ENCODE measurements at regions not wholly inside any gene's neighbourhood (a gene's known extent, or its start where the extent isn't known, plus 50 kb on each side); places are given as distances from the start of the nearest gene placed in this dataset.
A peak's percentile ranks its signal among the peaks of the same experiment; 100 is the strongest.
"Not testable (repeated sequence)": the region's sequence is repeated elsewhere in the genome, so short reads cannot be mapped to it uniquely, and the experiment has no call there.

DNA sequence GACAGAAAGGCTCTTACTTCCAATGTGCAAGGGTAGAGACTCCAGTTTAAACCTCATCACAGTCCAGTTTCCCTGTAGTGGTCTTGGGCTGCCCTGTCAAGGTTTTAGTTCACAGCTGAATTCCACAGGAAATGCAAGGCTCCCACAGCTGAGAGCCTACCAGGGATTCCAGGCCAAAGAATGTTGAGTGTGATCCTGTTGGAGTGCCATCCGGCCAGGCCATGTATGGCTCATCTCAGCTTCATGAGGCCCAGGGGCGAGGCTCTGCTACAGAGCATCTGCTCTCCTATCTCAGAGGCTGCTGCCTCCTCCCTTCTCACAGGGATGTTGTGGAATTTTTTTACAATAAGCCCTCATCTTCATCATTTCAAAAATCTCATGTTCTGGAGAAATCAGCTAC, 239.8 kb upstream of the CCL2 start:
- no peak for DNase-seq (ENCODE audit: low read depth)

DNA sequence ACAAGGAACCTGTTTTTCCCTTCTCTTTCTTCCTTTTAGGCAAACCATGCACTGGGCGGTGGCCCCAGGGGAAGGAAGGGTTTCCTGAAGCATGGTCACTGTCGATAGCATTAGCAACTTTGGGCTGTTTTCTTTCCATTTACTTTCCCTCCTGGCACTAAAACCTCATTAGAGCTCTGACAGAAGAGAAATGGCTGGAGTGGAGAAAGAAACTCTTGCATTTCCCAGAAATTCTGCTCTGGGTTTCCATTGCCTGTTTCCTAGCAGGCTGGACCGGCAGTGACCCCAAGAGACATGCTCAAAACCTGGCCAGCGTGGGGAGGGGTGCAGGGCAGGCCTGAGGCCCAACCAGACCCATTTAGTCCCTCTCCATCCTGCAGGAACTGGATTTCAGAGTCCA, 230.7 kb upstream of the CCL2 start:
- no peak for DNase-seq (ENCODE audit: low read depth)

DNA sequence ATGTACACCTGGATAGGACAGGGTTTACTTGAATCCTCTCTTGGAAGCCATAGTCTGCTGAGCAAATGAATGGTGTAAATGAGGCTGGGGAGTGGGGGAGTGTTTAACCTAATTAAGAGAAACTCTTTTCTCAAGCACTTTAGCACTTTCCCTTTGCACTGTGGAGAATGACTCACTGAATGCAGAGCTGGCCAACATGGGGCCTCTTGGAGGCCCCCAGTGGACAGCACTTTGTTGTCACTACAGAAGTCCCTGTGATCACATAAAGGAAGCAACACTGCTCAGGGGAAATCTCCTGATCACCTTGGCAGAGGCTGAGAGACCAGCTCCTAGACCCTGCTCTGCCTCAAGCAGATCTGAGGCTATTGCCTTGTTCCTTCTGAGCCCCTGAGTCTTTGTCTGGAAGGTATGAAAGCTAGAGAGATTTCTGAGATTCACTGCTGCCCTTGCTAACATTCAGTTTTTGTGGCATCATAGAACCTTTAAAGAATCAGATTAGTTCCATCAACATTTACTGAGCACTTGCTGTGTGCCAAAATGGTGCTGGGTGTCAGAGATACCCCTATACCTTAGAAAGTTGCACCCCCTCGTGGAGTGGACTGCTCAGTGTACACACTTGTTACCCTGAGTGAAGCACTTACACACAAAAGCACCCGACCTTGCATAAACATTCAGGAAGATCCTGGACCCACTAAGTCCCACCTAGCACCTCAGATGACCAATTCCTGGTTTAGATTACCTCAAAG, 230.1 kb upstream of the CCL2 start:
- DNase-seq (ENCODE audit: low read depth) = no peak

DNA sequence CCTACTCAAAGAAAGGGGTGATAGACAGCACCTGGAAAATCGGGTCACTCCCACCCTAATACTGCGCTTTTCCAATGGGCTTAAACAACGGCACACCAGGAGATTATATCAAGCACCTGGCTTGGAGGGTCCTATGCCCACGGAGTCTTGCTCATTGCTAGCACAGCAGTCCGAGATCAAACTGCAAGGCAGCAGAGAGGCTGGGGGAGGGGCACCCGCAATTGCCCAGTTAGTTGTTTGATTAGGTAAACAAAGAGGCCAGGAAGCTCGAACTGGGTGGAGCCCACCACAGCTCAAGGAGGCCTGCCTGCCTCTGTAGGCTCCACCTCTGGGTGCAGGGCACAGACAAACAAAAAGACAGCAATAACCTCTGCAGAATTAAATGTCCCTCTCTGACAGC, 224.5 kb upstream of the CCL2 start:
- DNase-seq (ENCODE audit: low read depth) = not testable (repeated sequence)

DNA sequence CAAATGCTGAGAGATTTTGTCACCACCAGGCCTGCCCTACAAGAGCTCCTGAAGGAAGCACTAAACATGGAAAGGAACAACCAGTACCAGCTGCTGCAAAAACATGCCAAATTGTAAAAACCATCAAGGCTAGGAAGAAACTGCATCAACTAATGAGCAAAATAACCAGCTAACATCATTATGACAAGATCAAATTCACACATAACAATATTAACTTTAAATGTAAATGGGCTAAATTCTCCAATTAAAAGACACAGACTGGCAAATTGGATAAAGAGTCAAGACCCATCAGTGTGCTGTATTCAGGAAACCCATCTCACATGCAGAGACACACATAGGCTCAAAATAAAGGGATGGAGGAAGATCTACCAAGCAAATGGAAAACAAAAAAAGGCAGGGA, 222.8 kb upstream of the CCL2 start:
- not testable (repeated sequence) for DNase-seq (ENCODE audit: low read depth)

DNA sequence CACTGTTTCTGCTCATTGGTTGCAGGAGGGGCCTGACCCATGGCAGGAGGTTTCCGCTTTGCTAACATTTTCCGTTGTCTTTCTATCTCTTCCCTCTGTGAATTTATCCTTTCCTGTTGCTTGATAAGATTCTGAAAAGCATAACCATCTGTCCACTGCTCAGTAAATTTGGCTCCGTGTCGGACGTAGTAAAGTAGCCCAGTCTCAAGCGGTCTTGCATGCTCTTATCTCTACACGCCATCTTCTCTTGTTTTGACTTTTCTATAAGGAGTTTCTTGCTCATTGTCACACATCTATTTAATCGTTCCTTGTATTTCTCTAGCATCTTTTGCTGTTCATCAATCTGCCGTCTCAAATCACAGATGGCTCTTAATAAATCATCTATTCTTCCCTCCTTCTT, 216.3 kb upstream of the CCL2 start:
- DNase-seq (ENCODE audit: low read depth) = not testable (repeated sequence)

DNA sequence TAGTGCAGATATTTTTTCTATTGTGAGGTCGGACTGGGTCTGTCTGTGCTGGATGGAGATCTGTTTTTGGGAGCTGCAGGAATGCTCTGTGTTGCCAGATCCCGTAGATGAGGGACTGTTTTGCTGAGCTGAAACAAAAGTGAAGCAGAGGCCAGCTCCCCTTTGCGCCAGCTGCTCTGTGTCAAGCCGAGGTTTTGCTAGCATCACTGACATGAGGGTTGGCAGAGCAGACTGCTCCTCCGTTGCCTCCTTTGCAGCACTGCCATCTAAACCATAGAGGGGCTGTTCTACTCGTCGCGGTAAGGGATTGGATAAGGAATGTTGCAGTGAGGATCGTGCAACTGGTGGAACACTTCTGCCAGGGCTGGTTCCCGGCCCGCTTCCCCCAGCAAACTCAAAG, 215.9 kb upstream of the CCL2 start:
- not testable (repeated sequence) for DNase-seq (ENCODE audit: low read depth)

DNA sequence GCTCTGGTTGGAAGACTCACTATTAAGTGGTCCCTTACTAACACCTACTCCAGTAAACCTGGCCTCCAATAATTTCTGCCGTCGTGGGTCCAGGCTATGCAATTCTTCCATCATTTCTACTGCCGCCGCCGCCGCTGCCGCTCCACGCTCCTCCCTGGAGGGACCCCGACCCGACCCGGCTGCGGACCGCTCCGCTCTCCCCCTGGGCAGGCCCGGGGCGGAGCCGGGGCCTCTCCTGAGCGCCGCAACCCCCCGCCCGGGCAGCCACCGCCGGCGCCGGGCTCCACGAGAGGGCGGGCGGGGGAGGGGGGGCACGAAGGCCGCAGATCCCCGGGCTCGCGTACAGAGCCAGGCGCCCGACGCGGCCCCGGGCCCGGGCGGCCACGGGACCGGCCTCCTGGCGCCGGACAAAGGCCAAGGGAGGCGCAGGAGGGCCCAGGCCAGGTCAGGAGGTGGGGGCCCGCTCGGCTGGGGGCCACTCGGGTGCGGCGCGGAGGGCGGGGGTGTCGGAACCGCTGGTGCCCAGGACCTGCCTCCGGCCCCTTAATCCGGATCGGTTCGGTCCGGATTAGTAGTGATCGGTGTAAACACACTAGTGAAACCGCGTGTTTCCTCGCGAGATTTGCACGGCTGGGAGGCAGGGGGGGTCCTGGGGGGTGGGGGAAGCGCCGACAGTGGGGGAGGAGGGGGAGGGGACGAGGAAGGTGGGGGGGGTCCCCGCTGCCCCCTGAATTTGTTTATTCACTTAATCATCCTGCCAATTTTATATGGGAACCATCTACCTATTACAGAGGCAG, 215.1 kb upstream of the CCL2 start:
- DNase-seq (ENCODE audit: low read depth) = peak; percentile 4

DNA sequence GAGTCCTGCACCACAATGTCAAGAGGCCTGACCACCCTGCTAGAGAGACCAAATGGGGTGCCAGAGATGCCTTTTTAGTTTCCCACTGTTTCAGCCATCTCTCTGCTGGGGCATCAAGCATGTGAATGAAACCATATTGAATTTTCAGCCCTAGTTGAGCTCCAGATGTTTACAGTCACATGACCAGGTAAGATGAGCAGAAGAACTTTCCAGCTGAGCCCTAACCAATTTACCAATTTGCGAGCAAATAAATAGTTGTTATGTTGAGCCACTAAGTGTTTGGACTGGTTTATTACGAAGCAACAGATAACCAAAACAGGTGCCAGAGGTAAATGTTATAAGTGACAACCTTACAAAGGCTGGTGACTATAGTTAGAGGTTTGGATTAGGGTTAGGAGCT, 209.1 kb upstream of the CCL2 start:
- no peak for DNase-seq (ENCODE audit: low read depth)

DNA sequence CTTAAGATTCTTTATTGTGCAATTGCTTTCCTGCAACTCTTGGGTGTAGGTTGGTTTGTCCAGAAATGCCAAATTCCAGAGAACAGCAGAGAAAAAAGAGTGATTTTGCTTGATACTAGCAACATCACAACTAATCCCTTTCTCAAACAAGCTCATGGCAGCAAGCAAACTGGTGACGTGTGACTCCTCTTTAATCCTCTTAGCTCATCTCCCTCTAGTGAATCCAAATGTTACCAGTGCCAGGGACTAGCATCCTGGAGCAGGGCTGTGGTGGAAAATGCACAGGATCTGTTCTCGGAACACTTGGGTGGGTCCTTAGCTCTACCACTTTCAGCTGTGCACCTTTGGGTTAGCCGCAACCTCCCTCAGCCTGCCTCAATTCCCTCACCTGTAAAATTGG, 204.0 kb upstream of the CCL2 start:
- no peak for DNase-seq (ENCODE audit: low read depth)

DNA sequence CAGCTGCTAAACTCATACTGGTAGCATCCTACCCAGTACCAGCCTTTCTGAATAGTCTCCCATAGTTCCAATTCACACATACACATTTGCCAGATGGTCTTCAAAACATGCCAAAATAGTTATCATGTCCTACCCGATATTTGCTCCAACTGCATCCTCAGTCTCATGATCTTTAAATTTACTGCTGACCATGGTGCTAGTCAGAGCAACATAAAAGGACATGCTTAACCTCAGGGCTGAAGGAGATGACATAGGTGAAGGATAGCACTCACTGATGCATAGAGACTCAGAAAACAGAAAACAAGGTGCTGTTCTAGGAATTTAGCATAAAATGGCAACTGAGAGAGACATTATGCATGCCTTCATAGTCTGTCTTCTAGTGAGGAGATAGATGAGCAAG, 200.6 kb upstream of the CCL2 start:
- DNase-seq (ENCODE audit: low read depth) = no peak

DNA sequence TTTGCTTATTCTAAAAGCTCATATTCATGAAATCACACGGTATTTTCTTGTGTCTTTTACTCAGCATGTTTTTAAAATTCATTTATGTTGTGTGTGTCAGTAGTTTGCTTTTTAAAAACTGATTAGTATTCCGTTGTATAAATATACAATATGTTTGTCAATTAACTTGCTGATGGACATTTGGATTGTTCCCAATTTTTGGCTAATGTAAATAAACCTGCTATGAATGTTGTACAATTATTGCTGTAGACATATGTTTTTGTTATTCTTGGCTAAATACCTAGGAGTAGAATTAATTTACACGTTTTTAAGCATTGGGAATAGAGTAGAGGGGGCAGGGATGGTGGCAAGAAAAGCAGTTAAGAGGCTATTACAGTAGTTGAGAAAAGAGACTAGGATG, 199.5 kb upstream of the CCL2 start:
- DNase-seq (ENCODE audit: low read depth) = no peak

DNA sequence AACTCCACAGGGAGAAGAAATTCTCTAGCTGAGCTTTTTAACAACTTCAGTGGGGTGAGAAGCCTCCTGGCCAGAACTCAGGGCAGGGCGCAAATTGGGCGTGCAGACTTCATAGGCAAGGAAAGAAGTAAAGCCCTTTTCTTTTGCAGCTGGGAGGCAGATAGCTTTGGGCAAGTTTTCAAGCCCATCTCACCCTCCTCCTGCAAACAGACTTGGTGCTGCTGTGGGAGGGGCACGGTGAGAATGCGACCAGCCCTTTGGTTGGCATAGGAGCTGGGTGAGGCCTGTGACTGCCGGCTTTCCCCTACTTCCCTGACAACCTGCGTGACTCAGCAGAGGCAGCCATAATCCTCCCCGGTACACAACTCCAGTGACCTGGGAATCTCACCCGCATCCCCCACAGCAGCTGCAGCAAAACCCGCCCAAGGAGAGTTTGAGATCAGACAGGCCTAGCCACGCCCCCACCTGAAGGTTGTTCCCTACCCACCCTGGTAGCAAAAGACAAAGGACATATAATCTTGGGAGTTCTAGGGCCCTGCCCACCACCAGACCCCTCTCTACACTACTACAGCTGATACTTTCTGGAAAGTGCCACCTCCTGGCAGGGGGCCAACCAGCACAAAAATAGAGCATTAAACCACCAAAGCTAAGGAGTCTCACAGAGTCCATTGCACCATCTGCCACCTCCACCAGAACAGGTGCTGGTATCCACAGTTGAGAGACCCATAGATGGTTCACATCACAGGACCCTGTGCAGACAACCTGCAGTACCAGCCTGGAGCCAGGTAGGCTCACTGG, 195.5 kb upstream of the CCL2 start:
- no peak for DNase-seq (ENCODE audit: low read depth)

DNA sequence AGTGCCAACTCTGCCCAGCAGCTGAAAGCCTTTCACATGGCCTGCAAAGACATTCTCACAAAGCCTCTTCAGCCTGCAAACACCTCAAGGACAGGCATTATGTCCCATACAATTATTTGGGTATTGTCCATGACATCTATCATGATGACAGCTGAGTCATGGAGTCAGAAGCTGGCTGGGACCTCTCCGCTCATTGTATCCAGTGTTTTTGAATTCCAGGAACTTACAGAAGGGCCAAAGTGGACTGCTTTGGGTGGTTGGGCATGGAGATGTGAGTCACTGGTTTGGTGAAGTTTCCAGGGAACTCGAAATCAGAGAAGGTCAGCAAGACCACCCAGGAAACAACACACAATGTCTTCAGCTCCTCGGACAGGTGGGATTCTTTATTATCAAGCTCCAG, 188.6 kb upstream of the CCL2 start:
- no peak for DNase-seq (ENCODE audit: low read depth)

DNA sequence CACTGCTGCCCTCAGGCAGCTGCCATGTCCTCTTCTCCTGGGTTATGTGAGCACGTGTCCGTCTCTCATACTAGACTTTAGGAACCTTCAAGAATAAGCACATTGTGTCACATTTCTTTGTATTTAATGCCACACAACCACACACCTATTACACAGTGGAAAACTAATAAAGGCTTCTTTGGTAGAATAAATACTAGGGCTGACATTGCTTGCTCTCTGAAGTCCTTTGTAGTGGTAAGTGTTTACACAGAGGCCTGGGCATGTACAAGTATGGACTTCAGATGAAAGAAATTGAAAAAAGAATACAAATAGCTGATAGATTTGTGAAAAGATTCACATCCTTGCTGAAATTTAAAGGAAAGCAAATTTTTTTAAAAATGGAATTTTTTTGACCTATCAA, 188.1 kb upstream of the CCL2 start:
- no peak for DNase-seq (ENCODE audit: low read depth)

DNA sequence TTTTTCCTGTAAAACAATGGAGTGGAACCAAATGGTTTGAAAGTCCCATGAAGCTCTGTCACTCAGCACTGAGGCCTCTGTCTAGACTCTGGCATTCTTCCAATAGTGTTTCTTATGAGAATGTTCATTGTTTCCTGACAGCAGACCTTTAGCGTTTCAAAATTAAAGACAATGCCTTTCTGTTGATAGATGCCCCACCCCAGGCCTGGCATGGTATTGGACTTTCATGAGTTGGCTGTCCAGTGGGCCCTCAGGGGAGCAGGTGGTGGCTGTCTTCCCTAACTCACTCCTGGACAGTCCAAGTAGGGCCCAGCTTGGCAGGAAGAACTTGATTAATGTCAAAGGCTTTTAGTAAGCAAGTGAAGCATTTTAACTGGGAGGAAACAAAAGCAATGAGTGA, 186.5 kb upstream of the CCL2 start:
- DNase-seq (ENCODE audit: low read depth) = no peak

DNA sequence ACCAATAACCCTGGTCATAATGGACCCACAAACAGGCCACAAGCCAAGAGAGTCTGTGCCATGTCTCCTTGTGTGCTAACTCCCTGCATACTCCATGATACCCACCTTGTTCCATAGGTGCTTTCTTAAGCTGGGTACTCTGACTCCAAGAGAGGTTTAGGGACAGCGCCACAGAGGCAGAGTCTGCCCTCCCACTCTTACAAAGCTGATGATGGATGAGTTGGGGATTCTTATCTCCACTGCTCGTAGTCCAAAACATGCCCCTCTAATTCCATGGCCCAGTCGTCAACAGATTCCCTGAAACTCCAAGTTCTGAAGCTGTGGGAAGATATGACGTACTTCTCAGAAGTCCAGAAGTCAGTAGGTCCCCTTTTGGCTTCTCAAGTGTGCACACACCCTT, 184.4 kb upstream of the CCL2 start:
- no peak for DNase-seq (ENCODE audit: low read depth)

DNA sequence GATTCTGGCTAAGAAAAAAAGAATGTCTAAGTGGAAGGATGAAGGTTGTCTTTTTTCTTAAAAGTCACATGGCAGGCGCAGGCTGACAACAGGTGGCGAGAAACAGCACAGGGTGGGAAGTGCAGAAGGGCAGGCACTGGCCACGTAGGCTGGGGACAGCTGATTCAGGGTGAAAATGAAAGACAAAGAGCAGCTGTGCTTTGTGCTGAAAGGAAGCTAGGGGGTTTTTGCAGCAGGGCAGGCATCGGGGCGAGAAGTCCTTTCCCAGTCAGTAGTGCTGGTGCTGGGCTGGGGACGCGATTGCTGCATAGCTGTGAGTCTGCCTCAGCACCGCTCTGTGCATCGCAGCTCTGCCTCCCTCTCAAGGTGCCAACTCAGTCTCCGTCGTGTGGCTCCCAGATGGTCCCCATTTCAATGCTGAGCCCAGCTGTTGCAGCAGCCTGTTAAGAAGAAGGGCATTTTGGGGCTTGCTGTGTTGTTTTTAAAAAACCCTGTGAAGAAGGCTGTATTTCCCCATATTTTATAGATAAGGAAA, 183.1 kb upstream of the CCL2 start:
- no peak for DNase-seq (ENCODE audit: low read depth)

DNA sequence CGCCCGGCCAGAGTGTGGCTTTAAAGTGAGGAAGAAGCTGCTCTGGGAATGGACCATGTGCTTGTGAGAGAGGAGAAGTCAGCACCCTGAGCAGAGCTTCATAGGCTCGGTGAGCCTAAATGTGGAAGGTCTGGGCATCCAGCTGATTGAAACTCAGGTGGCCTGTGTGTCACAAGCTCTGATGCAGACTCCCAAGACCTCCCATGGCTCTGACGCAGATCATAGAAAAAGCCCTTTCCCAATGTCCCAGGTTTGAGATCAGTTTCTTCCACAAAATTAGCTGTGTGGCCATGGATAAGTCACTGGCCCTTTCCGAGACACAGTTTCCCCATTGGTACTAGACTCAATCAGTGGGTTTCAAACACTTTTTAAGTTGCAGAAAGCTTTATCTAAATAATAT, 180.0 kb upstream of the CCL2 start:
- no peak for DNase-seq (ENCODE audit: low read depth)

DNA sequence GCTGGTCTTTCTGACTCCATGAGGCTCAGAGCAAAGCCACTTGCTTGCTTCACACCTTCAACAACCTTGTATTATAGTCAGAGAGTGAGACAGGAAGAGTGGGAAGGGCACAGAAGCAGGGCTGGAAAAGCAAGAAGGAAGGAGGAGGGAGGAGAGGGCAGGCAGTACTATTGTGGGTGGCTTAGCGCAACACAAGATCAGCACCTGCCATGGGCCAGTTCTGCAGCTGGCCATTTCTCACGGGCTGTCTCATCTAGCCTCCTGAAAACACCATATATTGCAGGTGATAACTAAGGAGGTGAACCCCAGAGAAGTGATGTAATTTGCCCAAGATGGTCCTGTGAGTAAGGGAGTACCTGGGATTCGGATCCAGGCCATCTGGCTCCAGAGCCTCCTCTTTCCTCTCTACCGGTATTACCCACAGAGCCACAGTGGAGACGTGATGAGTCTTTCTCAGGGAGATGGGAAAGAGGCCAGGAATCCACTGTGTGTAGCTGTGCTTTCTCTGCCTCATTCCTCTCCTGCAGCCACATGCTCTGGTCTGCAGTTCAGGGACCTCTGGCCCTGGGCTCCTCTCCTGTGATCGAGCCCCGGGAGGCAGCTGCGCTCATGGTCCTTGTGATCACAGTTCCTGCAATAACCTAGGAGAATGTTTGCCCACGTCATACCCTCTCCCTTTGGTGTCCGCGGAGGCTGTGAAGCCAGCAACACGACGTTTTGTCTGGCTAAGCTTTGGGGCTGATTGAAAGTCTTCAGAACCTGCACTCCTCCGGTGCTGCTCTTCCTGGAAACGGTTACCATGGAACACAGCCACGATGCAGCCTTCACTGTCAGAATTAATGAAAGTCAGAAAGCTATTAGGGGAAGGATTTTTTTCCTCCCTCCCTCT, 178.1 kb upstream of the CCL2 start:
- DNase-seq (ENCODE audit: low read depth) = no peak

DNA sequence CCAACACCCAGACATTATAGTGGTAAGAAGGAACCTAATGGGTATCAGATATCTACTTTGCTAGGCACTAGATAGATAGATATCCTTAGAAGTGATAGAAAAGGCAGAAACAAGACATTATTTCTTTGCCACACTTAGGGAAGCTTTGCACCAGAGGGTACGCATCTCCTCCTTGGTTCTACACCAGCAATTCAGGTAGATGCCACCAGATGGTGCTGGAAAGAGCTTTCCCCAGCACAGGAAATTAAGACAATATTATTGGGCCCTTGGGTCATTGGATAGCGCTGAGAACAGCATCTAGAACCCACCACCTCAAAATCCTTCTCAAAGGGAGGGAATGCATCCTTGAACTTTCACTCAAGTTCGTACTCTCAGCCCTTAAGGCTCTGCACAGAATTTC, 173.8 kb upstream of the CCL2 start:
- no peak for DNase-seq (ENCODE audit: low read depth)

DNA sequence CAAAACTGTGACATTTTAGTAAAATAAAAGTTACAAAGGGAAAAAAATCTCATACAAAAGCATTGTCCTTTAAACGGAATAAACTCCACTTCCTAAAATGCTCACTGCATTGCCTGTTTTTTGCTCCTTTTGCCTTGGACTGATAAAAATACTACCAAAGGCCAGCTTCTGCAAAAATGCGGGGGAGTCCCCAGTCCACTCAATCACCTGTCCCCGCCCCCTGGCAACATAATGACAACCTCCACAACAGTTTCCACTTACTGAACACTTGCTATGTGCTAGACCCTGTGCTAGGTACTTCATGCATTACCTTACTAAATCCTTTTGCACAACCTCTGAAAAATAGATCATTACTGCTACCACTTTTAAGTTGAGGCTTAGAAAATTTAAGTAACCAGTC, 172.7 kb upstream of the CCL2 start:
- no peak for DNase-seq (ENCODE audit: low read depth)

Data from stimulated activated CD8-positive, alpha-beta memory T cell treated with anti-CD3 and anti-CD28 coated beads, Interleukin-15, amount 100 ng/mL, for 1 hour (primary cell).